ENCODE measurements at regions not wholly inside any gene's neighbourhood (a gene's known extent, or its start where the extent isn't known, plus 50 kb on each side); places are given as distances from the start of the nearest gene placed in this dataset.

DNA sequence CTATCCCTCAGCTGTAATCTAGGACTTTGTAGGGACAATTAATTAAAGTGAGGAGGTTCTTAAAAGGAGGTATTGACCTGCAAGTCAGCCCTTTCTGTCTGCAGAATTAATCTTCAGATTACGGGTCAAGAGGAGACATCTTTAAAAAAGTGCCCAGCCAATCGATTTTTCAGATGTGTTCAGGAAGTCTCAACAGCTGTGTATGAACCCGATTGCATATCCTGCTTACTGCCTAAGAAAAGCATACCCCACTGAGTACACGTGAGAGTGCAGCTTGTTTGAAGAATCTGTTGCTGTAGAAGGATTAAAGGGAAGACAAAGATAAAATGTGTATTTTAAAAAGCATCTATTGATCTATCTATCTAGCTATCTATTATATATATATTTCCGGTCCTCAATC is 1194.5 kb downstream of the UQCRFS1 start:
- intact Hi-C loops (cut with DNase I) = no loop called here
- Histone ChIP-seq H3K27me3 (no peaks in the 10 kb centered on the region), H3K4me1 (no peaks in the 10 kb centered on the region), H3K4me3 (no peak overlapping the region), H3K9me3 (no peaks in the 10 kb centered on the region), H3K27ac (no peak overlapping the region), H3K36me3 (no peaks in the 10 kb centered on the region)
- DNase-seq (no peak), ATAC-seq (no peak)
- TF ChIP-seq, protein P1, sequence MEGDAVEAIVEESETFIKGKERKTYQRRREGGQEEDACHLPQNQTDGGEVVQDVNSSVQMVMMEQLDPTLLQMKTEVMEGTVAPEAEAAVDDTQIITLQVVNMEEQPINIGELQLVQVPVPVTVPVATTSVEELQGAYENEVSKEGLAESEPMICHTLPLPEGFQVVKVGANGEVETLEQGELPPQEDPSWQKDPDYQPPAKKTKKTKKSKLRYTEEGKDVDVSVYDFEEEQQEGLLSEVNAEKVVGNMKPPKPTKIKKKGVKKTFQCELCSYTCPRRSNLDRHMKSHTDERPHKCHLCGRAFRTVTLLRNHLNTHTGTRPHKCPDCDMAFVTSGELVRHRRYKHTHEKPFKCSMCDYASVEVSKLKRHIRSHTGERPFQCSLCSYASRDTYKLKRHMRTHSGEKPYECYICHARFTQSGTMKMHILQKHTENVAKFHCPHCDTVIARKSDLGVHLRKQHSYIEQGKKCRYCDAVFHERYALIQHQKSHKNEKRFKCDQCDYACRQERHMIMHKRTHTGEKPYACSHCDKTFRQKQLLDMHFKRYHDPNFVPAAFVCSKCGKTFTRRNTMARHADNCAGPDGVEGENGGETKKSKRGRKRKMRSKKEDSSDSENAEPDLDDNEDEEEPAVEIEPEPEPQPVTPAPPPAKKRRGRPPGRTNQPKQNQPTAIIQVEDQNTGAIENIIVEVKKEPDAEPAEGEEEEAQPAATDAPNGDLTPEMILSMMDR (IDR thresholded peaks at IDR 0.05) = no peak

DNA sequence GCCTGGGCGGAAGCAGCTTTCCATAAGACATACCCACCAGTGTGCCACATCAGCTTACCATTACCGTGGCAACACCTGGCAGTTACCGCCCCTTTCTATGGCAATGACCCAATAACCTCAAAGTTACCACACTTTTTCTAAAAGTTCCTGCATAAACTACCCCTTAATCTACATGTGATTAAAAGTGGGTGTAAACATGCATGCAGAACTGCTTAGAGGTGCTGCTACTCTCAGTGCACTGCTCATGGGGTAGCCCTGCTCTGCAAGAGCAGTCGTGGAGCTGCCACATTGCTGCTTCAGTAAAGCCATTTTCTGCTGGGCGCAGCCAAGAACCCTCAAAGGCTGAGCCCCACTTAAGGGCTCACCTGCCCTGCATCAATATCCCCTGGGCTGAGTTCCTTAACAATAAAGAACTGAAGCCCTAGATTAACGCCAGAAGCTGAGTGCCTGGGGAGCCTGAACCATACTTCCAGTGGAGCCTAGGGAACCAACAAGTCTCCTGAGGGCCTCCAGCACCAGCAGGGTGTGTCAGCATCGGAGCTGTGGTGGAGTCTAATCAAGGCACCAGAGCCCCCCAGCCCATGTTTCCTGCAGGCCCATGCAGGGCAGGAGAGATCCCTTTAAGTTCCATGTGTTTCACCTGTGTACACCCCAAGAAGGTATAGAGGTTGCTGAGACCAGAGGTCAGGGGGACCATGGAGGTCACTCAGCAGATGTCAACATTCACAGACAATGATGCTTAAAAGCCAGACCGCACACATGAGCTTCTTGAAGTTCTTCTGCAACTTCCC is 1198.1 kb downstream of the UQCRFS1 start:
- no peaks in the 10 kb centered on the region for H3K9me3 ChIP-seq
- no peak overlapping the region for H3K27ac ChIP-seq
- intact Hi-C loops (cut with DNase I) = no loop called here
- no peaks in the 10 kb centered on the region for H3K4me1 ChIP-seq
- TF ChIP-seq, protein P1 (IDR thresholded peaks at IDR 0.05) = no peak
- H3K36me3 ChIP-seq = no peaks in the 10 kb centered on the region
- peak; percentile 51 for DNase-seq
- H3K4me3 ChIP-seq = no peak overlapping the region
- no peaks in the 10 kb centered on the region for H3K27me3 ChIP-seq
- ATAC-seq = no peak

DNA sequence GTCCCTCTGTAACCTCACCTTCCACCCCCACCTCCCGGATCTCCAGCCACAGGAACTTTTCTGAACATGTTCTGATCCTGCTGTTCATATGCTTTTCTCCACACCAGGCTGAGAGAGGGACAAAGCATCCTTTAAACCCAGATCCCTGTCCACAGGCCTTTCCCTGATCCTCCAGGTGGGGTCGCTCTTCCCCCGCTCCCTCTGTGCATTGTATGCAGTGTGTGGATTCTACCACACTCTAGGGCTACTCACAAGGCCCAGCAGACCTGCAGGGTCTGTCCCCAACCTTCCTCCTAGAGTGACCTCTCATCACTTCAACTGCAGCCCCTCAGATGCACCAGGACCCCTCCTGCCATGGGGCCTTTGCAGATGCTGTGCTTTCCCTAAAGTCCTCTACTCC is 1200.6 kb downstream of the UQCRFS1 start:
- Histone ChIP-seq H3K27me3 (no peaks in the 10 kb centered on the region), H3K4me3 (no peak overlapping the region), H3K27ac (no peak overlapping the region), H3K9me3 (no peaks in the 10 kb centered on the region), H3K4me1 (no peaks in the 10 kb centered on the region), H3K36me3 (no peaks in the 10 kb centered on the region)
- no peak for ATAC-seq
- TF ChIP-seq, protein P1 (IDR thresholded peaks at IDR 0.05) = no peak
- intact Hi-C loops (cut with DNase I) = no loop called here
- DNase-seq = no peak

DNA sequence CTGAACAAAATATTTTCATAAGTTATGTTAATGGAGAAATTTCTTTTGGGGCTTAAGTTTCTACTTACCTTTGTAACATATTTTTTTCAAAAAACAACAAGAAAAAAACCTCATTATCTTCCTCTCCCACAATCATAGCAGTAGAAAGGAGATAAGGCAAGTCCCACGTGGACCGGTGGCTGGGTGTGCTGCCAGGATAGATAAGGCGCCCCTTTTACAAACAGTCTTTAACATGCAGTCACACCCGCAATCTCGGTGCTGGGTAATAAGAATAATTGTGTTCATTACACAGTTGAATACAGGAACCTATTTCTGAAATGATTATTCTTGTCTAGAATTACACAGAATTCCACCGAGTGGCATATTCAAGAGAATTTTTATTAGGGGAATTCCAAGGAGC is 1202.3 kb downstream of the UQCRFS1 start:
- intact Hi-C loops (cut with DNase I) = no loop called here
- DNase-seq = no peak
- no peak overlapping the region for H3K27ac ChIP-seq

DNA sequence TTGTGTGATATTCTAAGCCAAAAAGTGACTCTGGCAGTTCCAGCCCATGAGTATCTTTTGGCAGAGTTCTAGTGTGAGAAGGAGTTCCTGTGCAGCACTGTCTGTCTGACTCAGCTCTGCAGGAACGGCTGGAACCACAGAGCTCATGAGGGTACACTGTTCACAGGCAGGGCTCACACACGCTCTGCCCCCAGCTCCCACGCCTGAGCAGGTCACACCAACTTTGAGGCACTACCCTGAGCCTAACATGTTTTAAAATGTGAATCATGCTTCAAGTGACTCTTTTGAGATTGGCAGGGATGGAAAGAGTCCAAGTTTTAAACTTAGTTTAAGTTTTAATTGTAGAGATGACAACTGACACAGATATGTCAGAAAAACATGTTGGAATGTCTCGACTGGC is 1203.3 kb downstream of the UQCRFS1 start:
- Histone ChIP-seq H3K4me1 (no peaks in the 10 kb centered on the region), H3K4me3 (no peak overlapping the region), H3K27ac (no peak overlapping the region), H3K36me3 (no peaks in the 10 kb centered on the region), H3K9me3 (no peaks in the 10 kb centered on the region), H3K27me3 (no peaks in the 10 kb centered on the region)
- TF ChIP-seq, protein P1 (IDR thresholded peaks at IDR 0.05) = no peak
- intact Hi-C loops (cut with DNase I) = no loop called here
- DNase-seq (no peak), ATAC-seq (peak; percentile 44)

More for the DNA sequence above, 1202.3 kb downstream of the UQCRFS1 start:
- H3K4me1 ChIP-seq = no peaks in the 10 kb centered on the region
- no peak for ATAC-seq
- no peak overlapping the region for H3K4me3 ChIP-seq
- H3K27me3 ChIP-seq = no peaks in the 10 kb centered on the region
- H3K36me3 ChIP-seq = no peaks in the 10 kb centered on the region
- TF ChIP-seq, protein P1 (IDR thresholded peaks at IDR 0.05) = no peak
- H3K9me3 ChIP-seq = no peaks in the 10 kb centered on the region

Data from upper lobe of right lung (tissue), 1 donor.